Right lung (tissue), 2 donors: ENCODE measurements at regions not wholly inside any gene's neighbourhood (a gene's known extent, or its start where the extent isn't known, plus 50 kb on each side); places are given as distances from the start of the nearest gene placed in this dataset.

Experiments
- DNase-seq, 2 donors: peaks; one replicate each; pipeline ENCODE4 v3.0.0-alpha.2; 2013

- DNase-seq, result peak; percentile 87 to 89
These were observed 99.6 kb upstream of the INTU start for GRCh38 chr4:127533028-127533700.

GRCh38 chr4:127534041-127534825, 98.5 kb upstream of the INTU start:
- DNase-seq, result no peak

- DNase-seq, result no peak
These were observed 94.7 kb upstream of the INTU start for GRCh38 chr4:127538016-127538415.

GRCh38 chr4:127540497-127541025, 92.2 kb upstream of the INTU start:
- no peak for DNase-seq

GRCh38 chr4:127545271-127545670, 87.5 kb upstream of the INTU start:
- no peak for DNase-seq

GRCh38 chr4:127548990-127549925, 83.5 kb upstream of the INTU start:
- no peak for DNase-seq

GRCh38 chr4:127555106-127555505, 77.7 kb upstream of the INTU start:
- no peak for DNase-seq

- no peak for DNase-seq
These were observed 74.7 kb upstream of the INTU start for GRCh38 chr4:127558088-127558487.

GRCh38 chr4:127558489-127559407, 74.0 kb upstream of the INTU start:
- no peak for DNase-seq

GRCh38 chr4:127559981-127560380, 72.8 kb upstream of the INTU start:
- DNase-seq, result no peak

GRCh38 chr4:127560755-127561154, 72.0 kb upstream of the INTU start:
- no peak for DNase-seq

GRCh38 chr4:127574643-127575042, 58.1 kb upstream of the INTU start:
- no peak for DNase-seq

GRCh38 chr4:127575888-127576287, 56.9 kb upstream of the INTU start:
- no peak for DNase-seq

- no peak for DNase-seq
These were observed 54.3 kb upstream of the INTU start for GRCh38 chr4:127578491-127578890.

GRCh38 chr4:127578967-127579366, 53.8 kb upstream of the INTU start:
- DNase-seq, result no peak

GRCh38 chr4:127579821-127580220, 52.9 kb upstream of the INTU start:
- no peak for DNase-seq

GRCh38 chr4:127580300-127580699, 52.5 kb upstream of the INTU start:
- no peak for DNase-seq

- DNase-seq, result no peak
These were observed 51.9 kb upstream of the INTU start for GRCh38 chr4:127580891-127581290.
